PC-3 (cell line): ENCODE measurements at regions not wholly inside any gene's neighbourhood (a gene's known extent, or its start where the extent isn't known, plus 50 kb on each side); places are given as distances from the start of the nearest gene placed in this dataset.

Source experiments
- ATAC-seq: fragments of 200-7000 bp; cut with Tn5 transposase; 2 replicates; pipeline ENCODE4 v1.9.1; 2020; ENCODE audit warnings: mild to moderate bottlenecking, moderate library complexity
- BruUV-seq: library from RNA; stranded (reverse); fragments of 400-500 nt; replicated peaks from 2 replicates; lab custom pipeline; 2021; lab: Mats Ljungman, UMichigan
- CTCF ChIA-PET: fragments of 300-600 bp; sonication (Branson Sonifier 250); formaldehyde crosslinking; loops from one replicate; lab custom pipeline; 2022; ENCODE audit warnings: antibody characterized with exemption; lab: Charles Lee
- POLR2A ChIA-PET: fragments of 300-600 bp; sonication (Branson Sonifier 250); formaldehyde crosslinking; loops from one replicate; lab custom pipeline; 2022; ENCODE audit warnings: antibody characterized with exemption; ENCODE audit not compliant: unreplicated experiment; lab: Charles Lee
- DNase-seq: peaks from one replicate; pipeline ENCODE4 v3.0.0-alpha.2; 2015
- H2AFZ ChIP-seq: fragments of 300-600 bp; sonication (generic); 2 replicates; pipeline ENCODE4 v1.6.0; 2016; ENCODE audit warnings: antibody characterized with exemption, low read length
- H3F3A ChIP-seq: fragments of 300-600 bp; sonication (generic); one replicate; pipeline ENCODE4 v1.6.0; 2017; ENCODE audit warnings: antibody characterized with exemption, low read length, control low read depth, mild to moderate bottlenecking; ENCODE audit not compliant: unreplicated experiment
- H3K27ac ChIP-seq: fragments of 300-600 bp; sonication (generic); 2 replicates; pipeline ENCODE4 v1.5.1; 2016; ENCODE audit warnings: mild to moderate bottlenecking, low read length
- H3K27me3 ChIP-seq: fragments of 300-600 bp; sonication (generic); 2 replicates; pipeline ENCODE4 v1.6.1; 2016; ENCODE audit warnings: low read length, mixed read lengths
- H3K36me3 ChIP-seq: fragments of 300-600 bp; sonication (generic); 2 replicates; pipeline ENCODE4 v1.6.1; 2016; ENCODE audit warnings: low read depth, mixed run types, low read length, mixed read lengths
- H3K4me1 ChIP-seq: fragments of 300-600 bp; sonication (generic); 2 replicates; pipeline ENCODE4 v1.5.1; 2016; ENCODE audit warnings: low read length; ENCODE audit not compliant: insufficient read depth
- H3K4me2 ChIP-seq: fragments of 300-600 bp; sonication (generic); 2 replicates; pipeline ENCODE4 v1.6.0; 2016; ENCODE audit warnings: low read length
- H3K4me3 ChIP-seq: fragments of 300-600 bp; sonication (generic); 2 replicates; pipeline ENCODE4 v1.5.1; 2016; ENCODE audit warnings: mild to moderate bottlenecking, low read length, mixed read lengths
- H3K79me2 ChIP-seq: fragments of 300-600 bp; sonication (generic); 2 replicates; pipeline ENCODE4 v1.6.1; 2017; ENCODE audit warnings: low read length, mixed read lengths
- H3K9ac ChIP-seq: fragments of 300-600 bp; sonication (generic); 2 replicates; pipeline ENCODE4 v1.6.0; 2016; ENCODE audit warnings: mild to moderate bottlenecking, low read length
- H3K9me2 ChIP-seq: fragments of 300-600 bp; sonication (generic); replicated peaks from 2 replicates; pipeline ENCODE4 v1.6.1; 2016; ENCODE audit warnings: mixed run types, low read length, mixed read lengths
- H3K9me3 ChIP-seq: fragments of 300-600 bp; sonication (generic); 2 replicates; pipeline ENCODE4 v1.6.1; 2016; ENCODE audit warnings: low read length, mixed read lengths
- H4K20me1 ChIP-seq: fragments of 300-600 bp; sonication (generic); 2 replicates; pipeline ENCODE4 v1.6.1; 2016; ENCODE audit warnings: low read length, mixed read lengths
- EZH2 ChIP-seq: fragments of 300-600 bp; sonication (generic); IDR thresholded peaks from one replicate; pipeline ENCODE4 v1.6.1; 2017; ENCODE audit warnings: antibody characterized with exemption, mild to moderate bottlenecking, low read length; ENCODE audit not compliant: unreplicated experiment
- EZH2phosphoT487 ChIP-seq: fragments of 300-600 bp; sonication (generic); IDR thresholded peaks from 2 replicates; pipeline ENCODE4 v1.6.1; 2018; ENCODE audit warnings: mild to moderate bottlenecking, antibody characterized with exemption, low read length, borderline replicate concordance
- intact Hi-C: fragments of 100-400 bp; cut with micrococcal nuclease; formaldehyde crosslinking; loops from 2 replicates; pipeline ENCODE4 v1.9.0; 2023
- TF ChIP-seq, protein P1 (sequence below): fragments of 300-600 bp; sonication (generic); conservative IDR thresholded peaks from 2 replicates; pipeline ENCODE4 v1.5.1; 2017; ENCODE audit warnings: antibody characterized with exemption, low read depth, mild to moderate bottlenecking, low read length

DNA sequence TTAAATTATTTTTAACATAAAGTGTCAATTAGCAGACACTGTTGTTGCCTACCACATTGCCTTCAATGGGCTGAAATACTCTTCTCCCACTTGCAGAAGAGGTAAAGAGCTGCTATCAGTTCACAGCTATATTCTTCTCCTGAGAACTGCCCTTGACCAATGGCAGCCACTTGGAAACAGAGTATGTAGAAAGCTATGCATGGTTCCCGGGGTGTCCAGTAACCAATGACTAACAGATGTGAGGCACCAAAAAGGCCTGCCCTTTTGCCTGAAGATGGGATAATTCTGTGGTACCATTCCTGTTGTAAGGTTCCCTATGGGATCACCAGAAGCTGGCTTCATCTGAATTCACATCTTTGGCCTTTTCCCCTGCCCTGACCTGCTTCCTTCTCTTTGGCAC is 181.4 kb upstream of the MAP3K1 start:
- H3K9me2 ChIP-seq, result no peaks in the 10 kb centered on the region
- TF ChIP-seq, protein P1, sequence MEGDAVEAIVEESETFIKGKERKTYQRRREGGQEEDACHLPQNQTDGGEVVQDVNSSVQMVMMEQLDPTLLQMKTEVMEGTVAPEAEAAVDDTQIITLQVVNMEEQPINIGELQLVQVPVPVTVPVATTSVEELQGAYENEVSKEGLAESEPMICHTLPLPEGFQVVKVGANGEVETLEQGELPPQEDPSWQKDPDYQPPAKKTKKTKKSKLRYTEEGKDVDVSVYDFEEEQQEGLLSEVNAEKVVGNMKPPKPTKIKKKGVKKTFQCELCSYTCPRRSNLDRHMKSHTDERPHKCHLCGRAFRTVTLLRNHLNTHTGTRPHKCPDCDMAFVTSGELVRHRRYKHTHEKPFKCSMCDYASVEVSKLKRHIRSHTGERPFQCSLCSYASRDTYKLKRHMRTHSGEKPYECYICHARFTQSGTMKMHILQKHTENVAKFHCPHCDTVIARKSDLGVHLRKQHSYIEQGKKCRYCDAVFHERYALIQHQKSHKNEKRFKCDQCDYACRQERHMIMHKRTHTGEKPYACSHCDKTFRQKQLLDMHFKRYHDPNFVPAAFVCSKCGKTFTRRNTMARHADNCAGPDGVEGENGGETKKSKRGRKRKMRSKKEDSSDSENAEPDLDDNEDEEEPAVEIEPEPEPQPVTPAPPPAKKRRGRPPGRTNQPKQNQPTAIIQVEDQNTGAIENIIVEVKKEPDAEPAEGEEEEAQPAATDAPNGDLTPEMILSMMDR, result no peak
- TF ChIP-seq EZH2 (no peak), EZH2phosphoT487 (no peak)
- no peak overlapping the region for H2AFZ ChIP-seq
- H3K27ac ChIP-seq, result no peak overlapping the region
- H3K36me3 ChIP-seq, result no peaks in the 10 kb centered on the region
- BruUV-seq, result no TSS peak
- intact Hi-C loops, result no loop called here
- H3K9ac ChIP-seq, result no peak overlapping the region
- ChIA-PET CTCF (no interaction called here), POLR2A (no interaction called here)
- no peak overlapping the region for H3K4me3 ChIP-seq
- no peaks in the 10 kb centered on the region for H3K27me3 ChIP-seq
- no peaks in the 10 kb centered on the region for H3K79me2 ChIP-seq
- ATAC-seq, result no peak
- no peaks in the 10 kb centered on the region for H4K20me1 ChIP-seq
- no peak for DNase-seq
- H3K4me1 ChIP-seq, result peaks cover 11% of the 10 kb centered on the region
- no peaks in the 10 kb centered on the region for H3K9me3 ChIP-seq
- no peaks in the 10 kb centered on the region for H3F3A ChIP-seq
- no peak overlapping the region for H3K4me2 ChIP-seq

GRCh38 chr5:56632939-56633338 is 182.4 kb upstream of the MAP3K1 start:
- Histone ChIP-seq H3K9me2 (no peaks in the 10 kb centered on the region), H3K36me3 (no peaks in the 10 kb centered on the region), H3K27me3 (no peaks in the 10 kb centered on the region), H3K9me3 (no peaks in the 10 kb centered on the region), H3K4me2 (no peak overlapping the region), H3K4me3 (no peak overlapping the region), H3F3A (no peaks in the 10 kb centered on the region), H3K4me1 (peaks cover 11% of the 10 kb centered on the region), H3K27ac (no peak overlapping the region), H4K20me1 (no peaks in the 10 kb centered on the region), H3K79me2 (no peaks in the 10 kb centered on the region), H2AFZ (no peak overlapping the region), H3K9ac (no peak overlapping the region)
- ChIA-PET POLR2A (no interaction called here), CTCF (no interaction called here)
- TF ChIP-seq EZH2, result no peak
- TF ChIP-seq EZH2phosphoT487, result no peak
- TF ChIP-seq, protein P1, result no peak
- BruUV-seq, result no TSS peak
- intact Hi-C loops, result no loop called here
- ATAC-seq, result no peak
- no peak for DNase-seq

DNA sequence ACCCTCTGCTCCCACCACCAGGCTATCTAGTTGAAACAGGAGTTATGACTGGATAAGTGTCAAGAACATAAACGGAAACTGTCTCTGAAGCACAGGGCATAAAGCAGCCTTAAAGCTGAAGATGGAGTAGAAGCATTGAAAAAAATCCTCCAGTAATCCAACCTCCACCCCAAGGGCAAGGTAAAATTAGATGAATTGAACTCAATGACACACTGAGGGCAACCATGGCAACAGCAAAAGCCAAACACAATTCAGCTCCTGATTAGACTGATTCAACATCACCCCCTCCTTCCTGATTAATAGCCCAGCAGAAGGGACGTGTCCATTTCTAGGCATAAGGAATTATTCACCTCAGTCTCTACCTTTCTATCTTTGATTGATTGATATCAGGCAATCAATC is 183.2 kb upstream of the MAP3K1 start:
- Histone ChIP-seq H3K36me3 (no peaks in the 10 kb centered on the region), H3K27me3 (no peaks in the 10 kb centered on the region), H3F3A (no peaks in the 10 kb centered on the region), H3K4me3 (no peak overlapping the region), H3K9me2 (no peaks in the 10 kb centered on the region), H4K20me1 (no peaks in the 10 kb centered on the region), H3K9ac (no peak overlapping the region), H2AFZ (no peak overlapping the region), H3K4me1 (peaks cover 6% of the 10 kb centered on the region; the same call in 1 of the 2 replicates), H3K9me3 (no peaks in the 10 kb centered on the region), H3K27ac (no peak overlapping the region), H3K4me2 (no peak overlapping the region), H3K79me2 (no peaks in the 10 kb centered on the region)
- intact Hi-C loops, result no loop called here
- ATAC-seq, result no peak
- DNase-seq, result no peak
- no TSS peak for BruUV-seq
- ChIA-PET POLR2A (no interaction called here), CTCF (no interaction called here)
- TF ChIP-seq, protein P1, result no peak
- TF ChIP-seq EZH2phosphoT487 (no peak), EZH2 (no peak)
